Activated CD4-positive, alpha-beta memory T cell treated with anti-CD3 and anti-CD28 coated beads for 36 hours (primary cell): ENCODE measurements at regions not wholly inside any gene's neighbourhood (a gene's known extent, or its start where the extent isn't known, plus 50 kb on each side); places are given as distances from the start of the nearest gene placed in this dataset.
A peak's percentile ranks its signal among the peaks of the same experiment; 100 is the strongest.
"Not testable (repeated sequence)": the region's sequence is repeated elsewhere in the genome, so short reads cannot be mapped to it uniquely, and the experiment has no call there.

Experiments
- CTCF ChIA-PET: fragments of 350-600 bp; sonication (Branson Sonifier 250); formaldehyde crosslinking; loops from one replicate; lab custom pipeline; 2021; ENCODE audit warnings: antibody characterized with exemption, inconsistent platforms; lab: Charles Lee
- POLR2A ChIA-PET: fragments of 350-600 bp; sonication (Branson Sonifier 250); formaldehyde crosslinking; loops from one replicate; lab custom pipeline; 2021; ENCODE audit warnings: antibody characterized with exemption; lab: Charles Lee
- DNase-seq: peaks from one replicate; pipeline ENCODE4 v3.0.0-alpha.2; 2020
- H3K27ac Mint-ChIP-seq: one replicate; pipeline ENCODE4 v1.8.0; 2021; ENCODE audit warnings: mixed read lengths
- H3K27me3 Mint-ChIP-seq: one replicate; pipeline ENCODE4 v1.8.0; 2021; ENCODE audit warnings: mixed read lengths
- H3K36me3 Mint-ChIP-seq: one replicate; pipeline ENCODE4 v1.8.0; 2021; ENCODE audit warnings: mixed read lengths
- H3K4me1 Mint-ChIP-seq: one replicate; pipeline ENCODE4 v1.8.0; 2021; ENCODE audit warnings: low read depth, mixed read lengths
- H3K4me3 Mint-ChIP-seq: one replicate; pipeline ENCODE4 v1.8.0; 2021; ENCODE audit warnings: mild to moderate bottlenecking, mixed read lengths
- H3K9me3 Mint-ChIP-seq: one replicate; pipeline ENCODE4 v1.8.0; 2021; ENCODE audit warnings: mixed read lengths
- intact Hi-C: fragments of 100-400 bp; cut with micrococcal nuclease; formaldehyde crosslinking; loops from one replicate; pipeline ENCODE4 v1.15.1; 2023

DNA sequence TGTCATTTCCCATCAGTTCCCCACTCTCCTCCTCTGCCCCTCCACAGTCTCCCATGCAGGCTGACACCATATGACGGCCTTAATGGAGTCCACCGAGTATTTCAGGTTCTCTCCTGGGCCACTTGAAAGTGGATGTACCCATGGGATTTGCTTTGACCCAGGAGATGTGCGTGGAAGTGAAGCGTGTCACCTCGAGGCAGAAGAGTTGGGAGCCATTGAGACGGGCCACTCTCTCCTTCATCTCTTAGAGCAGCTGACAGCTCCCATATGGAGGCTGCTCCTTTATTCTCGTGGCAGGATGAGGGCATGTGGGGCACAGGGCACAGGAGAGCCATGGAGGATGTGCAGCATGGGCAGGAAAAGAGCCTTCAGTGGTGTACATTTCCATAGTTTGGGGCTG is 144.7 kb upstream of the CRYM start:
- H3K27ac Mint-ChIP-seq, H3K4me3 Mint-ChIP-seq, H3K27me3 Mint-ChIP-seq, CTCF ChIA-PET, H3K9me3 Mint-ChIP-seq, H3K4me1 Mint-ChIP-seq, DNase-seq, POLR2A ChIA-PET, H3K36me3 Mint-ChIP-seq, intact Hi-C loops: not testable (repeated sequence)

DNA sequence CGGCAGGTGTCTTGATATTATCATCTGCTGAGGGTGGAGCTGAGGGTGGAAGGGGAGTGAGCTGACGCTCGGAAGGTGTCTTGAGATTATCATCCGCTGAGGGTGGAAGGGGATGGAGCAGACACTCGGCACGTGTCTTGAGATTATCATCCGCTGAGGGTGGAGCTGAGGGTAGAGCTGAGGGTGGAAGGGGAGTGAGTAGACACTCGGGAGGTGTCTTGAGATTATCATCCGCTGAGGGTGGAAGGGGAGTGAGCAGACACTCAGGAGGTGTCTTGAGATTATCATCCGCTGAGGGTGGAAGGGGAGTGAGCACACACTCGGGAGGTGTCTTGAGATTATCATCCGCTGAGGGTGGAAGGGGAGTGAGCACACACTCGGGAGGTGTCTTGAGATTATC is 126.6 kb upstream of the CRYM start:
- H3K4me3 Mint-ChIP-seq, POLR2A ChIA-PET, CTCF ChIA-PET, H3K27me3 Mint-ChIP-seq, H3K4me1 Mint-ChIP-seq, H3K9me3 Mint-ChIP-seq, H3K36me3 Mint-ChIP-seq, intact Hi-C loops, H3K27ac Mint-ChIP-seq: not testable (repeated sequence)
- DNase-seq: peak; percentile 9

DNA sequence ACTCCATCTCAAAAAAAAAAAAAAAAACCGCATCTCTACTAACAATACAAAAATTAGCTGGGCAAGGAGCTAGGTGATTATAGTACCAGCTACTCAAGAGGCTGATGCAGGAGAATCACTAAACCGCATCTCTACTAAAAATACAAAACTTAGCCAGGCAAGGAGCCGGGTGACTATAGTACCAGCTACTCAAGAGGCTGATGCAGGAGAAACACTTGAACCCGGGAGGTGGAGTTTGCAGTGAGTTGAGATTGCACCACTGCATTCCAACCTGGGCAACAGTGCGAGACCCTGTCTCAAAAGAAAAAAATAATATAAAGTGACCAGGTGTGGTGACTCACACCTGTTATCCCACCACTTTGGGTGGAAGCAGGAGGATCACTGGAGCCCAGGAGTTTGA is 119.8 kb upstream of the CRYM start:
- H3K4me1 Mint-ChIP-seq, intact Hi-C loops, H3K27me3 Mint-ChIP-seq, H3K9me3 Mint-ChIP-seq, H3K4me3 Mint-ChIP-seq, POLR2A ChIA-PET, CTCF ChIA-PET, H3K36me3 Mint-ChIP-seq, DNase-seq, H3K27ac Mint-ChIP-seq: not testable (repeated sequence)

DNA sequence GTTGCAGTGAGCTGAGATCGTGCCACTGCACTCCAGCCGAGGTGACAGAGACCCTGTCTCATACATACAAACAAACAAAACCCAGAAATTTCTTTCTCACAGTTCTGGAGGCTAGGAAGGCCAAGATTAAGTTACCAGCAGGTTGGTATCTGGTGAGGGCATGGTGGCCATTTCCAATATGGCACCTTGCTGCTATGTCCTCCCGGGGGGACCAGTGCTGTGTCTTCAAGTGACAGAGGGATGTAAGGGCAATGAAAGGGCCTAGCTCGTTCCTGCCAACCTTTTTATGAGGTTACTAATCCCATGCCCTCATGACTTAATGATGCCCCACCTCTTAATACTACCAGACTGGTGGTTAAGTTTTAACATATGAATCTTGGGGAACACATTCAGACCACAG is 118.5 kb upstream of the CRYM start:
- CTCF ChIA-PET, POLR2A ChIA-PET, H3K4me1 Mint-ChIP-seq, H3K27ac Mint-ChIP-seq, H3K36me3 Mint-ChIP-seq, H3K9me3 Mint-ChIP-seq, DNase-seq, intact Hi-C loops, H3K4me3 Mint-ChIP-seq, H3K27me3 Mint-ChIP-seq: not testable (repeated sequence)

DNA sequence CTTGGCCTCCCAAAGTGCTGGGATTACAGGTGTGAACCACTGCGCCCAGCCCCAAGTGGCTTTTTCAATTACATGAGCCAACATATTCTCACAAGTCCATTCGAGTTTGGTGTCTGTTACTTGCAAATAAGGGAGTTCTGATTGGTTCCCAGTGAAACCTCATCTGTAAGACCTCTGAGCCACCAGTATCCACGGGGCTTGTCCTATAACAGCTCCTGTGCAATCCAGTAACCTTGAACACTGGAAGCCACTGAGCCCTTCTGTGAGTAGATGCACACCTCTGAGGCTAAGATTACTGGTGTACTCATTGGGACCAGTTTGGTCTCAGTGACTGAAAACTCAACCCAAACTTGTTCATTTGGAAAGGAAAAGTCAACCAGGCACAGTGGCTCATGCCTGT is 112.5 kb upstream of the CRYM start:
- POLR2A ChIA-PET, DNase-seq, H3K9me3 Mint-ChIP-seq, CTCF ChIA-PET, H3K4me3 Mint-ChIP-seq, intact Hi-C loops, H3K27me3 Mint-ChIP-seq, H3K4me1 Mint-ChIP-seq, H3K36me3 Mint-ChIP-seq, H3K27ac Mint-ChIP-seq: not testable (repeated sequence)

DNA sequence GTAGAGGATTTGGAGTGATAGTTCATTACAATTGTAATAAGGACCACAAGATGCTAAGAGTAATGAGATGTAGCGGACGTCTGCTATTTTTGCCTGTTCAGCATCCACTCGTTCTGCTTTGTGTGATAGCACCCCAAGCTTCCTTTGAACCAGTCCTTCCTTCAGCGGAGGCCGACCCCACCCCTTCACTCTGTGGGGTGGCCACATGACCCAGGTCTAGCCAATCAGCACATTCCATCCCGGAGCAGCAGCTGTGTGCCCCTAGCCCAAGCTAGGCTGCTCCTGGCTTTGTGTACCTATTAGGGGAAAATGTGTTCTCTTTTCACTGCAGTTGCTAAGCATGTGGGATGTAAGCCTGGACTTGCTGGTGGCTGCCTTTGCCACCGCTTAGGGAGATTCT is 111.8 kb upstream of the CRYM start:
- H3K36me3 Mint-ChIP-seq, CTCF ChIA-PET, H3K4me1 Mint-ChIP-seq, DNase-seq, H3K4me3 Mint-ChIP-seq, H3K27ac Mint-ChIP-seq, H3K27me3 Mint-ChIP-seq, H3K9me3 Mint-ChIP-seq, intact Hi-C loops, POLR2A ChIA-PET: not testable (repeated sequence)

DNA sequence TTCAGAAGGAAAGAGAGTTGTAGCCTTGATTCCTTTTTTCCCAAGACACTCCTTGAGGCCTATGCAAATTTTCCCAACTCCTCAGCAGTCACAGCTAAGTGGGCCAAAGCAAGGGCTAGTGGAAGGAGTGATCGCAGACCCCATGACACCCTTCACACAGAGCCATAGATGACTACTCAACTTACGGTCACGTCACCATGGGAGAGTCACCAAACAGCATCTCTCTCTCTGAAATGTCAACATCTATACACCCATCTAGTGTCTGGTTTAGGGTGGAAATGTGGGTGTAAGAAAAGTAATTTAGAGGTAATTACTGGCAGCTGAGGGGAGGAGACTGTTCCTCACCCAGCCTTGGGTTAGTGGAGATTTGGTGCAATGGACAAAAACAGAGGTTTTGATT is 109.7 kb upstream of the CRYM start:
- DNase-seq, H3K4me1 Mint-ChIP-seq, intact Hi-C loops, H3K27me3 Mint-ChIP-seq, H3K27ac Mint-ChIP-seq, H3K4me3 Mint-ChIP-seq, H3K9me3 Mint-ChIP-seq, H3K36me3 Mint-ChIP-seq, POLR2A ChIA-PET, CTCF ChIA-PET: not testable (repeated sequence)

DNA sequence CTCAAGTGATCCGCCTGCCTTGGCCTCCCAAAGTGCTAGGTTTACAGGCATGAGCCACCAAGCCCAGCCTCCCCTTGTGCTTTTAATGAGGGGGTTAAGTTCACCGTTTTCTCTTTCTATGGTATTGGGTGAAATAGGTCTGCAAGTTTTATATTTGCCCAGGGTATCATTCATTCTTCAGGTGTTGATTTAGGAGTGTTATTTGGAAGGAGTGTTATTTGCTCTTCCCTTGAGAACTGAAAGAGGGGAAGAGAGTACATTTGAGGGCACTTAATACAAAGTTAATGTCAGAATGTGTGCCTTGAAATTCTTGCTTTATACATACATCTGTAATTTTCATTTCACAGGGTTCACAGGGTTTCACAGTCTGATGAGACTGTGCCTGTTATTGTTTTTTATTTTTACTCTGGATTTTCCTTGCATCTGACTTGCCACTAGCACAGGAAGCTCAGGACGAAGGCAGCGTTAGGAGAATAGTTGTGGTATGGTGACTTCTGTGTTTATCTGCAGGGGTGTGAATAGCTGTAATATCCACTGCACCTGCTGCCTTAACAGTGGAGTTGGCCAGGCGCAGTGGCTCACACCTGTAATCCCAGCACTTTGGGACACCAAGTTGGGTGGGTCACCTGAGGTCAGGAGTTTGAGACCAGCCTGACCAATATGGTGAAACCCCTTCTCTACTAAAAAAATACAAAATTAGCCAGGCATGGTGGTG is 108.3 kb upstream of the CRYM start:
- H3K9me3 Mint-ChIP-seq, CTCF ChIA-PET, H3K36me3 Mint-ChIP-seq, H3K27me3 Mint-ChIP-seq, POLR2A ChIA-PET, H3K4me3 Mint-ChIP-seq, DNase-seq, H3K27ac Mint-ChIP-seq, intact Hi-C loops, H3K4me1 Mint-ChIP-seq: not testable (repeated sequence)

DNA sequence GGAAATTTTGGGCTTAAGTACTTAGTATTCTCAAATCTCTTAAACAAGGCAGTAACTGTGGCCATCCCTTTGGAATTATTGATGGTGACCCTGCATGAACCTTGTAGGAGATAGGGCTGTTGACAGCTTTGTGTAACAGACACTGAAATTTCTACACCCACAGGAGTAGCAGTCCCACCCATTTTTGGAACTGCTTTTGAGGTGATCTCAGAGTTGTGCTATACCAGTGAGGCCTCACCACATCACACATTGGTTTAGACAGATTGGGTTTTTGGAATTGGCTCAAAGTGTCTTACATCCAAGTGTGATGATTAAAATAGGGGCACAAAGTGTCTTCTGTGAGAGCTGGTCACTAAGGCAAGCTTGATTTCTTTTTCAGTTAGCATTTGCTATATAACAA is 105.6 kb upstream of the CRYM start:
- CTCF ChIA-PET, POLR2A ChIA-PET, H3K4me3 Mint-ChIP-seq, H3K4me1 Mint-ChIP-seq, H3K27ac Mint-ChIP-seq, H3K9me3 Mint-ChIP-seq, H3K36me3 Mint-ChIP-seq, H3K27me3 Mint-ChIP-seq, DNase-seq, intact Hi-C loops: not testable (repeated sequence)

DNA sequence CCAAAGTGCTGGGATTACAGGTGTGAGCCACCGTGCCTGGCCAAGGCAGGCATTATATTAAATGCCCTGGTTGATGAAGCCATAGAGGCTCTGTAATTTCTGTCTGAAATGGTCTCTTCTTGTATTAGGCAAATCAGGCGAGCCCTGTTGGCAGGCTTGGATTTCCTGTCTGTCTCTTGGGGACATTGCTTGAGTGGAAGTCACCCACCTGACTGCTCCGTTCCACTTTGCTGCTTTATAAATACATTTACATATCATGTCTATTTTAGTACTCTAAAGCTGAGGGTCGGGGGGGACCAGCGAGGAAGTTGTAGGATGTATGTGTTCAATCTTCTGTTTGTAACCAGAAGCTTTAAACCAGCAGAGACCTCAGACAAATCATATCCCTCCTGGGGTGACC is 101.6 kb upstream of the CRYM start:
- H3K36me3 Mint-ChIP-seq, DNase-seq, H3K27ac Mint-ChIP-seq, intact Hi-C loops, POLR2A ChIA-PET, H3K4me1 Mint-ChIP-seq, CTCF ChIA-PET, H3K4me3 Mint-ChIP-seq, H3K9me3 Mint-ChIP-seq, H3K27me3 Mint-ChIP-seq: not testable (repeated sequence)

DNA sequence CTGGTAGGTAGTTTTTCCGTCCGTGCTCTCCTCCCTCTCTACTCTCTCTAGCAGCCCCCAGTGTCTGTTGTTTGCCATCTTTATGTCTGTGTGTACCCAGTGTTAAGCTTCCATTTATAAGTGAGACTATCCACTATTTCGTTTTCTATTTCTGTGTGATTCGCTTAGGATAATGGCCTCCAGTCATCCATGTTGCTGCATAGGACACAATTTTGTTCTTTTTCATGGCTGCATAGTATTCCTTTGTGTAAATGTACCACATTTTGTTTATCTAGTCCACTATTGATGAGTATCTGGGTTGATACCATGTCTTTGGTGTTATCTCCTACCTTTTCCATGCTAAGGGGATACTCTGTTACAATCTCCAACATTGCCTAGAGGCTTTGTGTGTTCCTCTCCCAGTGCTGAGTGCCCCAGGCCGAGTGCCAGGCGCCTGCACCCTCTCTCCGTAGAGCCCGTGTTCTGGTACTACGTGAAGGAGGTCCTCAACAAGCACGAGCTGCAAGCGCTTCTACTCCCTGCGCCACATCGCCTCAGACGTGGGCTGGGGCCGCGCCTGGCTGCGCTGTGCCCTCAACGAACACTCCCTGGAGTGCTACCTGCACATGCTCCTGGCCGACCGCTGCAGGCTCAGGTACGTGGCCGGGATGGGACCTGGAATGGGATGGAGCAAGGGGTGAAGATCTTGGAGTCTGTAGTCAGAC is 98.3 kb upstream of the CRYM start:
- intact Hi-C loops, CTCF ChIA-PET, H3K9me3 Mint-ChIP-seq, H3K36me3 Mint-ChIP-seq, H3K4me3 Mint-ChIP-seq, H3K27me3 Mint-ChIP-seq, H3K27ac Mint-ChIP-seq, DNase-seq, POLR2A ChIA-PET, H3K4me1 Mint-ChIP-seq: not testable (repeated sequence)

DNA sequence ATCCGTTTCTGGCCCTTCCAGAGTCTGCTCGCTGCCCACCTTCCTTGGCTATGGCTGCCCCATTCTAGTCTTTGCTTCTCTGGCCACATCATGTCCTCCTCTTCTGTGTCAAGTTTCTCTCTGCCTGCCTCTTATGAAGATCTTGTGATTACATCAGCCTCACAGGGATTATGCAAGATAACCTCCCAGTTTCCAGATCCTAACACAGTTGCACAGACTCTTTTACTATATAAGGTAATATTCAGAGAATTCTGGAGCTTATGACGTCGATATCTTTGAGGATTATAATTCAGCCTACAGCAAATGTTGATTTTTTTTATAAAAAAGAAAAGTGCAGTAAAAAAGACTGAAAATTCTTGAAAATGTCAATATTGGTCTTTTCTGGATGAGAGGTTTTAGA is 97.2 kb upstream of the CRYM start:
- H3K27ac Mint-ChIP-seq, H3K36me3 Mint-ChIP-seq, POLR2A ChIA-PET, CTCF ChIA-PET, H3K4me1 Mint-ChIP-seq, intact Hi-C loops, H3K4me3 Mint-ChIP-seq, H3K27me3 Mint-ChIP-seq, DNase-seq, H3K9me3 Mint-ChIP-seq: not testable (repeated sequence)

DNA sequence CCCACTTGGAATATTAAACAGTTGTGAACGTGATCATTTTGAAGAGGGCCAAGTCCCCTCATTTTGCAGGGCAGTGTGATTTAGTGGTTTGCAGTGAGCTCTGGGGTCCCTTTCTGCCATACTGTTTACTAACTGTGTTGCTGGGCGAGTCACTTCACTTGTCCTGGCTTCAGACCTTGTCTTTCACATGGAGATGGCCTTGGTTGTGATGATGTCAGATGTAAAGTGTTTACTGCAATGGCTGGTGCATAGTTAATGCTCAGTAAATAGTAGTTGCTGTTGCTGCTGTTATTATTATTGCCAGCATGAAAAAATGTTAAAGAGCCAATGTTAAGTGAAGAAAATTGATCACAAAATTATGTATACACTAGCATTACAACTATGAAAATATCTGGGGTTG is 95.4 kb upstream of the CRYM start:
- POLR2A ChIA-PET, H3K36me3 Mint-ChIP-seq, CTCF ChIA-PET: not testable (repeated sequence)

More for the DNA sequence above, 95.4 kb upstream of the CRYM start:
- H3K4me1 Mint-ChIP-seq, DNase-seq, H3K4me3 Mint-ChIP-seq, intact Hi-C loops, H3K27ac Mint-ChIP-seq, H3K9me3 Mint-ChIP-seq, H3K27me3 Mint-ChIP-seq: not testable (repeated sequence)
